ENCODE measurements at regions not wholly inside any gene's neighbourhood (a gene's known extent, or its start where the extent isn't known, plus 50 kb on each side); places are given as distances from the start of the nearest gene placed in this dataset.
A peak's percentile ranks its signal among the peaks of the same experiment; 100 is the strongest.
"Not testable (repeated sequence)": the region's sequence is repeated elsewhere in the genome, so short reads cannot be mapped to it uniquely, and the experiment has no call there.

- DNase-seq (ENCODE audit: low spot score), result no peak
Measured at GRCh38 chr14:28254768-28255167, 511.8 kb upstream of the FOXG1 start.

GRCh38 chr14:28264306-28264705 lies 502.3 kb upstream of the FOXG1 start:
- DNase-seq (ENCODE audit: low spot score), result no peak

- no peak for DNase-seq (ENCODE audit: low spot score)
Measured at GRCh38 chr14:28272270-28272669, 494.3 kb upstream of the FOXG1 start.

- DNase-seq (ENCODE audit: low spot score), result no peak
Measured at GRCh38 chr14:28280530-28280929, 486.1 kb upstream of the FOXG1 start.

GRCh38 chr14:28280997-28281598 lies 485.5 kb upstream of the FOXG1 start:
- DNase-seq (ENCODE audit: low spot score), result no peak

- no peak for DNase-seq (ENCODE audit: low spot score)
Measured at GRCh38 chr14:28284546-28285300, 481.9 kb upstream of the FOXG1 start.

GRCh38 chr14:28294834-28295440 lies 471.6 kb upstream of the FOXG1 start:
- peak; percentile 40 for DNase-seq (ENCODE audit: low spot score)

GRCh38 chr14:28297559-28297958 lies 469.0 kb upstream of the FOXG1 start:
- DNase-seq (ENCODE audit: low spot score), result no peak

GRCh38 chr14:28298156-28298555 lies 468.4 kb upstream of the FOXG1 start:
- DNase-seq (ENCODE audit: low spot score), result no peak

GRCh38 chr14:28299227-28299626 lies 467.4 kb upstream of the FOXG1 start:
- no peak for DNase-seq (ENCODE audit: low spot score)

- DNase-seq (ENCODE audit: low spot score), result no peak
Measured at GRCh38 chr14:28300356-28300755, 466.2 kb upstream of the FOXG1 start.

GRCh38 chr14:28301179-28301578 lies 465.4 kb upstream of the FOXG1 start:
- no peak for DNase-seq (ENCODE audit: low spot score)

- DNase-seq (ENCODE audit: low spot score), result no peak
Measured at GRCh38 chr14:28303248-28303647, 463.3 kb upstream of the FOXG1 start.

- no peak for DNase-seq (ENCODE audit: low spot score)
Measured at GRCh38 chr14:28305938-28306337, 460.6 kb upstream of the FOXG1 start.

- no peak for DNase-seq (ENCODE audit: low spot score)
Measured at GRCh38 chr14:28307506-28307905, 459.1 kb upstream of the FOXG1 start.

- no peak for DNase-seq (ENCODE audit: low spot score)
Measured at GRCh38 chr14:28308734-28309133, 457.9 kb upstream of the FOXG1 start.

GRCh38 chr14:28317890-28318675 lies 448.5 kb upstream of the FOXG1 start:
- DNase-seq (ENCODE audit: low spot score), result not testable (repeated sequence)

- DNase-seq (ENCODE audit: low spot score), result no peak
Measured at GRCh38 chr14:28321475-28322244, 444.9 kb upstream of the FOXG1 start.

GRCh38 chr14:28323366-28323765 lies 443.2 kb upstream of the FOXG1 start:
- DNase-seq (ENCODE audit: low spot score), result no peak

GRCh38 chr14:28323951-28324741 lies 442.4 kb upstream of the FOXG1 start:
- no peak for DNase-seq (ENCODE audit: low spot score)

- no peak for DNase-seq (ENCODE audit: low spot score)
Measured at GRCh38 chr14:28340816-28341215, 425.8 kb upstream of the FOXG1 start.
